ENCODE measurements at regions not wholly inside any gene's neighbourhood (a gene's known extent, or its start where the extent isn't known, plus 50 kb on each side); places are given as distances from the start of the nearest gene placed in this dataset.

- no peak overlapping the region for H3K27ac ChIP-seq
- TF ChIP-seq CTCF (conservative IDR thresholded peaks at IDR 0.05): no peak
- no peak for TF ChIP-seq ZFX (IDR thresholded peaks at IDR 0.05)
Measured at GRCh38 chr16:62665269-62665668, 629.0 kb upstream of the CDH8 start.

GRCh38 chr16:62664566-62664965 lies 628.3 kb upstream of the CDH8 start:
- H3K27ac ChIP-seq: no peak overlapping the region

GRCh38 chr16:62661435-62661834 lies 625.2 kb upstream of the CDH8 start:
- H3K27ac ChIP-seq: no peak overlapping the region
- no peak for TF ChIP-seq CTCF (conservative IDR thresholded peaks at IDR 0.05)

More at GRCh38 chr16:62664566-62664965, 628.3 kb upstream of the CDH8 start:
- TF ChIP-seq ZFX (IDR thresholded peaks at IDR 0.05) (no peak), CTCF (conservative IDR thresholded peaks at IDR 0.05) (no peak)

- TF ChIP-seq ZFX (IDR thresholded peaks at IDR 0.05) (no peak), CTCF (conservative IDR thresholded peaks at IDR 0.05) (no peak)
- no peak overlapping the region for H3K27ac ChIP-seq
Measured at GRCh38 chr16:62657116-62657515, 620.9 kb upstream of the CDH8 start.

- TF ChIP-seq ZFX (IDR thresholded peaks at IDR 0.05): no peak
- no peak for TF ChIP-seq CTCF (conservative IDR thresholded peaks at IDR 0.05)
- no peak overlapping the region for H3K27ac ChIP-seq
Measured at GRCh38 chr16:62652441-62653120, 616.3 kb upstream of the CDH8 start.

GRCh38 chr16:62648256-62648655 lies 612.0 kb upstream of the CDH8 start:
- TF ChIP-seq ZFX (IDR thresholded peaks at IDR 0.05): no peak
- TF ChIP-seq CTCF (conservative IDR thresholded peaks at IDR 0.05): no peak
- no peak overlapping the region for H3K27ac ChIP-seq

GRCh38 chr16:62644030-62644812 lies 608.0 kb upstream of the CDH8 start:
- H3K27ac ChIP-seq: no peak overlapping the region
- TF ChIP-seq CTCF (conservative IDR thresholded peaks at IDR 0.05) (no peak), ZFX (IDR thresholded peaks at IDR 0.05) (no peak)

Measured in C4-2B (cell line).